ENCODE measurements at regions not wholly inside any gene's neighbourhood (a gene's known extent, or its start where the extent isn't known, plus 50 kb on each side); places are given as distances from the start of the nearest gene placed in this dataset.
"Not testable (repeated sequence)": the region's sequence is repeated elsewhere in the genome, so short reads cannot be mapped to it uniquely, and the experiment has no call there.

- FAIRE-seq: no peak
Measured at GRCh38 chr5:87210743-87211142, 56.9 kb upstream of the RASA1 start.

- no peak for FAIRE-seq
Measured at GRCh38 chr5:87211676-87212075, 56.0 kb upstream of the RASA1 start.

GRCh38 chr5:87212183-87212582 is 55.5 kb upstream of the RASA1 start:
- FAIRE-seq: not testable (repeated sequence)

- FAIRE-seq: not testable (repeated sequence)
Measured at GRCh38 chr5:87217480-87217879, 50.2 kb upstream of the RASA1 start.

Measured in endometrium (tissue), 2 donors.